K562 (cell line): ENCODE measurements at regions not wholly inside any gene's neighbourhood (a gene's known extent, or its start where the extent isn't known, plus 50 kb on each side); places are given as distances from the start of the nearest gene placed in this dataset.

Experiments used
- ATAC-seq: fragments of 200-7000 bp; cut with Tn5 transposase; 3 replicates; pipeline ENCODE4 v1.9.1; 2020; ENCODE audit warnings: moderate library complexity
- BruUV-seq: library from RNA; stranded (reverse); fragments of 400-500 nt; replicated peaks from 2 replicates; lab custom pipeline; 2021; lab: Mats Ljungman, UMichigan
- CTCF ChIA-PET: fragments of 300-600 bp; formaldehyde crosslinking; extraction: SDS; loops from one replicate; lab custom pipeline; 2021; ENCODE audit warnings: low intra/inter-chr PET ratio; lab: Yijun Ruan, JAX
- POLR2A ChIA-PET: fragments of 300-600, 350-650 bp; sonication (Branson Sonifier 250); formaldehyde crosslinking; extraction: SDS; loops from one replicate; lab custom pipeline; 2021; ENCODE audit warnings: antibody characterized with exemption, inconsistent platforms; lab: Yijun Ruan, JAX
- DNase-seq, 4 experiments: peaks; one replicate each; pipeline versions ENCODE4 v3.0.0 to v3.0.0-alpha.2; 2011 to 2018; ENCODE audit warnings: low spot score in 3 of 4, mixed read lengths in 3 of 4; ENCODE audit errors: extremely low read depth in 1 of 4
- FAIRE-seq: peaks from 2 replicates; lab custom pipeline; 2011; peaks lifted over from hg19 to GRCh38; lab: Jason Lieb, UNC
- H2AFZ ChIP-seq: 2 replicates; pipeline ENCODE4 v1.6.0; 2011; ENCODE audit warnings: low read depth, low read length, control low read depth, inconsistent platforms
- H3K27ac ChIP-seq: fragments of 200-600 bp; 3 replicates; pipeline ENCODE4 v1.8.0; 2011; ENCODE audit warnings: low read depth, mild to moderate bottlenecking, control low read depth, inconsistent platforms, low read length, moderate library complexity, mixed read lengths; ENCODE audit errors: extremely low read depth
- H3K27me3 ChIP-seq, 2 experiments: fragments of 300-600 bp in 1 of 2; 2 replicates in 1 of 2; 3 replicates in 1 of 2; pipeline versions ENCODE4 v1.6.0 to v1.8.0; 2011; ENCODE audit warnings: inconsistent platforms in 2 of 2, low read length in 2 of 2, mild to moderate bottlenecking in 1 of 2, mixed read lengths in 1 of 2, moderate library complexity in 1 of 2; ENCODE audit not compliant: control insufficient read depth in 2 of 2, insufficient read depth in 2 of 2
- H3K36me3 ChIP-seq: fragments of 300-600 bp; 3 replicates; pipeline ENCODE4 v1.8.0; 2011; ENCODE audit warnings: mild to moderate bottlenecking, low read length, inconsistent platforms; ENCODE audit not compliant: control insufficient read depth, insufficient read depth
- H3K4me1 ChIP-seq, 2 experiments: fragments of 200-600 bp in 1 of 2; replicated peaks in 1 of 2; 2 replicates in 1 of 2; 3 replicates in 1 of 2; pipeline versions ENCODE4 v1.5.1 to v1.8.0; 2011; ENCODE audit warnings: inconsistent platforms in 2 of 2, low read length in 2 of 2, mild to moderate bottlenecking in 1 of 2, mixed read lengths in 1 of 2, moderate library complexity in 1 of 2; ENCODE audit not compliant: control insufficient read depth in 2 of 2, insufficient read depth in 2 of 2
- H3K4me2 ChIP-seq: 2 replicates; pipeline ENCODE4 v1.6.1; 2011; ENCODE audit warnings: low read length, control low read depth, inconsistent platforms, mixed read lengths; ENCODE audit not compliant: insufficient read depth
- H3K4me3 ChIP-seq: fragments of 200-600 bp; sonication (generic), shearing (Covaris generic); 2 replicates; pipeline ENCODE4 v1.5.1; 2016; ENCODE audit warnings: control low read depth, inconsistent platforms
- H3K79me2 ChIP-seq: fragments of 200-600 bp; 3 replicates; pipeline ENCODE4 v1.8.0; 2011; ENCODE audit warnings: low read length, inconsistent platforms; ENCODE audit not compliant: control insufficient read depth, insufficient read depth
- H3K9ac ChIP-seq, 2 experiments: 2 replicates each; pipeline versions ENCODE4 v1.6.0 to v1.6.1; 2011; ENCODE audit warnings: low read depth in 2 of 2, low read length in 2 of 2, control low read depth in 1 of 2, inconsistent platforms in 1 of 2, mild to moderate bottlenecking in 1 of 2, mixed read lengths in 1 of 2; ENCODE audit not compliant: insufficient read depth in 1 of 2
- H3K9me1 ChIP-seq: one replicate; pipeline ENCODE4 v1.6.0; 2011; ENCODE audit warnings: inconsistent platforms, mild to moderate bottlenecking, low read length, moderate library complexity; ENCODE audit not compliant: control insufficient read depth, insufficient read depth
- H3K9me3 ChIP-seq: replicated peaks from 2 replicates; pipeline ENCODE4 v1.5.1; 2011; ENCODE audit warnings: low read depth, low read length, inconsistent platforms; ENCODE audit not compliant: control insufficient read depth, insufficient read depth
- H4K20me1 ChIP-seq: replicated peaks from 2 replicates; pipeline ENCODE4 v1.6.1; 2011; ENCODE audit warnings: low read length, inconsistent platforms, mixed read lengths; ENCODE audit not compliant: control insufficient read depth, insufficient read depth
- ESRRB ChIP-seq: fragments of 250-450 bp; sonication (Bioruptor Pico); IDR thresholded peaks from 2 replicates; pipeline ENCODE4 v1.5.0; 2020; ENCODE audit warnings: mild to moderate bottlenecking, moderate library complexity, borderline replicate concordance
- KHSRP ChIP-seq: fragments of 450-650 bp; IDR thresholded peaks from 2 replicates; pipeline ENCODE4 v1.6.1; 2017
- RBM15 ChIP-seq: fragments of 200-400 bp; formaldehyde crosslinking; IDR thresholded peaks from 2 replicates; pipeline ENCODE4 v1.6.1; 2018; ENCODE audit warnings: mild to moderate bottlenecking, low read length, moderate library complexity; ENCODE audit not compliant: insufficient read depth
- whole genome bisulfite sequencing: fragments of 100-300 bp; shearing (Covaris generic); methylation state at CpG from one replicate; pipeline ENCODE4 v1.1.6; 2016; ENCODE audit warnings: low coverage, mixed read lengths; ENCODE audit not compliant: insufficient coverage; ENCODE audit errors: missing lambda C conversion rate; 5-methylcytosine and 5-hydroxymethylcytosine counted together
- in situ Hi-C: fragments of 300-500 bp; cut with MboI; formaldehyde crosslinking; loops from 4 replicates; pipeline ENCODE4 v1.15.0; 2018; ENCODE audit warnings: inconsistent platforms, mixed read lengths
- intact Hi-C: fragments of 100-400 bp; cut with micrococcal nuclease; formaldehyde crosslinking; loops from 2 replicates; pipeline ENCODE4 v1.14.2; 2022
- TF ChIP-seq, protein P1 (sequence below): fragments of 250-450 bp; sonication (Bioruptor Pico); IDR thresholded peaks from 2 replicates; pipeline ENCODE4 v1.8.0; 2021; ENCODE audit warnings: mild to moderate bottlenecking, moderate library complexity
- TF ChIP-seq, protein P2 (sequence below): sonication (generic); formaldehyde crosslinking; IDR thresholded peaks from 2 replicates; pipeline ENCODE4 v1.5.0; 2020; ENCODE audit warnings: missing genetic modification reagents
- TF ChIP-seq, protein P3 (sequence below): sonication (generic); formaldehyde crosslinking; IDR thresholded peaks from 2 replicates; pipeline ENCODE4 v1.9.0; 2022; ENCODE audit warnings: mild to moderate bottlenecking, missing genetic modification reagents

DNA sequence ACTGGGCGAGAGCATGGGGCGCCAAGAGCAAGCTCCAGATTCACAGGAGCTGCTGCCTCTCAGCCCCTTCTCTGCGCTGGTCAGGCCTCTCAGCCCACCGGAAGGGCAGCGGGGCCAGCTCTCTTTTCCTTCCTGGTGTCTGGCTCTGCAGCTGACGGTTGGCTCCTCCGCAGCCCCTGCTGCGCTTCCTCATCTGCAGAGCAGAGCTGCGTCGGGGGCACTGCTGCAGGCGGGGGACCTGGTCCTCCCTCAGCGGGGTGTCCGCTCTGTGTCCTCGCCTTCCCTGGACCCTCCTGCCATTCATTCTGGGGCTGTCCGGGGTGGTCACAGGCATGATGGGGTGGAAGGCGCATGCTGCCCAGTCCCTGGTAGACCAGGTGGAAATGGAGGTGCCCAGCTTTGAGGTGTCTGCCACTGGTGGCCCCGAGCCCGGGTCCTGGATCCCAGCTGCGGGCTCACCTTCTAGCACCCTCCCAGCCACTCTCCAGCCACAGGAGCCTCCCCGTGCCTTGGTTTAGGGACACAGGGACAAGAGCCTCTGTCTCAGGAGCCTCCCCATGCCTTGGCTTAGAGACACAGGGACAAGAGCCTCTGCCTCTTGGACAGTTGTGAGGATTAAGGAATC, 84.8 kb downstream of the IRF8 start (continued):
- TF ChIP-seq, protein P1, sequence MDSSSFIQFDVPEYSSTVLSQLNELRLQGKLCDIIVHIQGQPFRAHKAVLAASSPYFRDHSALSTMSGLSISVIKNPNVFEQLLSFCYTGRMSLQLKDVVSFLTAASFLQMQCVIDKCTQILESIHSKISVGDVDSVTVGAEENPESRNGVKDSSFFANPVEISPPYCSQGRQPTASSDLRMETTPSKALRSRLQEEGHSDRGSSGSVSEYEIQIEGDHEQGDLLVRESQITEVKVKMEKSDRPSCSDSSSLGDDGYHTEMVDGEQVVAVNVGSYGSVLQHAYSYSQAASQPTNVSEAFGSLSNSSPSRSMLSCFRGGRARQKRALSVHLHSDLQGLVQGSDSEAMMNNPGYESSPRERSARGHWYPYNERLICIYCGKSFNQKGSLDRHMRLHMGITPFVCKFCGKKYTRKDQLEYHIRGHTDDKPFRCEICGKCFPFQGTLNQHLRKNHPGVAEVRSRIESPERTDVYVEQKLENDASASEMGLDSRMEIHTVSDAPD (CRISPR knock-in tag), result no peak

DNA sequence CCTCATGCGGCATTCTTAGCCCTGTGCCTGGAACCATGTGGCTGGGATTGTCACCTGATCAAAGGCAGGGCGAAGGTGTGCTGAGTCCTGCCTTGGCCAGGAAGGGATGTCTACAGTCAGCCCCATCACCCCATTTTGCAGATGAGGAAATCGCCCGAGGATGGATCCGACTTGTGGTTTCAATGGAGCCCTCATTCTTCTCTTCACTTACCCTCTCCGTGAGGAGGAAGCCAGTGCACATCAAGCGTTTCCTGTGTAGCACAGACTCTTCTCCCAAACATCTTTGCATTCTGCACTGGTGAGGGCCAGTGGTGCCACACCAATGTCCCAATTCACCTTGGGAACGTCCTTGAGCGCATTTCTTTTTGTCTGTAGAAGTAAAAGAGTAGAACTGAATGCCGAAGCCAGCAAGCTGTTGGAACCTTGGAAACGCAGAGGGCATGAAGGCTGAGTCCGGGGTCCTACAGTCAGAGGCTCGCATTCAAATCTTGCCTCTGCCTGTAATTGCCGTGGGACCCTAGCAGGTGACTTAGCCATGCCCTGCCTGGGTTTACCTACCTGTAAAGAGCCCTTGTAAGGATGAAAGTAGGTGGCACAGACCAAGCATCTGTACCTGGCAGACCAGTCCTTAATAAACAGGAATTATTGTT, 85.4 kb downstream of the IRF8 start:
- no peaks in the 10 kb centered on the region for H3K36me3 ChIP-seq
- peaks cover 57 to 79% of the 10 kb centered on the region in 2 experiments for H3K27me3 ChIP-seq

More for the DNA sequence above, 85.4 kb downstream of the IRF8 start:
- ChIA-PET POLR2A (interaction anchor here (0.6 kb wide), 2 partner anchors 15 to 100 kb away, joined by 3 to 4 read pairs; no protein-coding TSS in a partner anchor), CTCF (no interaction called here)
- Histone ChIP-seq H3K9ac (no peak overlapping the region), H3K79me2 (no peaks in the 10 kb centered on the region), H3K4me2 (no peak overlapping the region), H3K4me1 (no peaks in the 10 kb centered on the region), H2AFZ (no peak overlapping the region), H4K20me1 (peaks cover 7% of the 10 kb centered on the region; the same call in 1 of the 2 replicates), H3K27ac (no peak overlapping the region), H3K4me3 (no peak overlapping the region), H3K9me3 (no peaks in the 10 kb centered on the region), H3K9me1 (no peaks in the 10 kb centered on the region)
- DNase-seq (no peak), ATAC-seq (no peak), FAIRE-seq (no peak)
- intact Hi-C loops, result no loop called here
- in situ Hi-C loops, result no loop called here
- under 1% methylated on average over 14 of the region's 14 CpGs for WGBS
- BruUV-seq, result no TSS peak
- TF ChIP-seq, protein P2, sequence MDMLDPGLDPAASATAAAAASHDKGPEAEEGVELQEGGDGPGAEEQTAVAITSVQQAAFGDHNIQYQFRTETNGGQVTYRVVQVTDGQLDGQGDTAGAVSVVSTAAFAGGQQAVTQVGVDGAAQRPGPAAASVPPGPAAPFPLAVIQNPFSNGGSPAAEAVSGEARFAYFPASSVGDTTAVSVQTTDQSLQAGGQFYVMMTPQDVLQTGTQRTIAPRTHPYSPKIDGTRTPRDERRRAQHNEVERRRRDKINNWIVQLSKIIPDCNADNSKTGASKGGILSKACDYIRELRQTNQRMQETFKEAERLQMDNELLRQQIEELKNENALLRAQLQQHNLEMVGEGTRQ, result no peak
- no peak for TF ChIP-seq ESRRB (CRISPR knock-in tag)
- TF ChIP-seq RBM15, result no peak
- no peak for TF ChIP-seq KHSRP
- TF ChIP-seq, protein P3, sequence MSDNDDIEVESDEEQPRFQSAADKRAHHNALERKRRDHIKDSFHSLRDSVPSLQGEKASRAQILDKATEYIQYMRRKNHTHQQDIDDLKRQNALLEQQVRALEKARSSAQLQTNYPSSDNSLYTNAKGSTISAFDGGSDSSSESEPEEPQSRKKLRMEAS, result no peak
